Tibial nerve (tissue), 4 donors: ENCODE measurements at regions not wholly inside any gene's neighbourhood (a gene's known extent, or its start where the extent isn't known, plus 50 kb on each side); places are given as distances from the start of the nearest gene placed in this dataset.
A peak's percentile ranks its signal among the peaks of the same experiment; 100 is the strongest.

ENCODE experiments used
- DNase-seq, 2 donors: peaks; one replicate each; pipeline ENCODE4 v3.0.0-alpha.2; 2019; ENCODE audit warnings: low spot score in 2 of 2
- H3K27ac ChIP-seq, 4 donors: fragments of 200-600 bp; sonication (generic) in 3 of 4; one replicate each; pipeline ENCODE4 v1.5.1; 2017 to 2019; ENCODE audit warnings: mild to moderate bottlenecking in 1 of 4
- H3K27me3 ChIP-seq, 2 donors: fragments of 200-600 bp; sonication (generic) in 1 of 2; one replicate each; pipeline versions ENCODE4 v1.5.1 to v1.6.0; 2017 to 2019
- H3K36me3 ChIP-seq, 3 donors: fragments of 200-600 bp; sonication (generic); one replicate each; pipeline ENCODE4 v1.5.1; 2018 to 2019
- H3K4me1 ChIP-seq, 4 donors: fragments of 200-600 bp; sonication (generic) in 3 of 4; one replicate each; pipeline ENCODE4 v1.5.1; 2017 to 2019
- H3K4me3 ChIP-seq, 4 donors: fragments of 200-600 bp; sonication (generic) in 3 of 4; one replicate each; pipeline ENCODE4 v1.5.1; 2017 to 2019; ENCODE audit warnings: mild to moderate bottlenecking in 1 of 4, moderate library complexity in 1 of 4
- H3K9me3 ChIP-seq, 4 donors: fragments of 200-600 bp; sonication (generic) in 3 of 4; one replicate each; pipeline ENCODE4 v1.5.1; 2017 to 2019
- EP300 ChIP-seq, 2 donors: sonication (generic); formaldehyde crosslinking; IDR thresholded peaks; one replicate each; pipeline ENCODE4 v1.6.1; 2017; ENCODE audit warnings: antibody characterized with exemption in 2 of 2, mild to moderate bottlenecking in 1 of 2
- POLR2A ChIP-seq, 2 donors: fragments of 450-650 bp; IDR thresholded peaks; one replicate each; pipeline ENCODE4 v1.6.1; 2017; ENCODE audit warnings: antibody characterized with exemption in 2 of 2, mild to moderate bottlenecking in 2 of 2, moderate library complexity in 2 of 2
- WGBS, 2 donors: methylation state at CpG; one replicate each; pipeline ENCODE4 v1.1.5; 2018; 5-methylcytosine and 5-hydroxymethylcytosine counted together
- TF ChIP-seq, protein P1 (sequence below), 5 experiments: fragments of 200-600 bp in 3 of 5; fragments of 450-650 bp in 2 of 5; sonication (generic) in 3 of 5; IDR thresholded peaks; one replicate each; pipeline ENCODE4 v1.5.1; 2016 to 2019; ENCODE audit warnings: antibody characterized with exemption in 5 of 5, mild to moderate bottlenecking in 3 of 5, moderate library complexity in 2 of 5

DNA sequence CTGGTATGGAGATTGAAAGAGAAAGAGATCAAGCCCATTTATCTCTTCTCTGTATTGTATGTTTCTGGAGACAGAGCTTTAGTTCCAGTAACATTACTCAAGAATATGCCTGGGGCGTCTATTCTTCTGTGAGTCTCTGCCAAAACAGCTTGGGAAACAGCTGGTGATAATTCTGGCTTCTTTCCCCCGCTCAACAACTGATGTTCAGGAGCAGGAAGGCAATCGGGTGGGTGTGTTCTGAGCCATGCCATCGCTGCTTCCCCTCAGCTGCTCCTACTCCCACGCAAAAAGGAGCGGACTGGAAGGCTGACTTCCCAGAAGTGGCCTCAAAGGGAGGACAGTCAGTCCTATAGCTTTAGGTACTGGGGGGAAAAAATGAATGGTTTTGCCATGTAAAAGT is 695.1 kb downstream of the PLCL1 start:
- TF ChIP-seq POLR2A (IDR thresholded peaks at IDR 0.05): no peak
- H3K27me3 ChIP-seq: no peaks in the 10 kb centered on the region
- H3K9me3 ChIP-seq: no peaks in the 10 kb centered on the region
- H3K36me3 ChIP-seq: no peaks in the 10 kb centered on the region
- no peak overlapping the region for H3K27ac ChIP-seq
- H3K4me3 ChIP-seq: no peak overlapping the region
- WGBS, 2 donors: 39% methylated on average over 5 to 6 of the region's 6 CpGs
- peak in 1 of 2 donors; percentile 9 for DNase-seq
- H3K4me1 ChIP-seq: peaks cover 0 to 3% (median 0%) of the 10 kb centered on the region in 4 donors

DNA sequence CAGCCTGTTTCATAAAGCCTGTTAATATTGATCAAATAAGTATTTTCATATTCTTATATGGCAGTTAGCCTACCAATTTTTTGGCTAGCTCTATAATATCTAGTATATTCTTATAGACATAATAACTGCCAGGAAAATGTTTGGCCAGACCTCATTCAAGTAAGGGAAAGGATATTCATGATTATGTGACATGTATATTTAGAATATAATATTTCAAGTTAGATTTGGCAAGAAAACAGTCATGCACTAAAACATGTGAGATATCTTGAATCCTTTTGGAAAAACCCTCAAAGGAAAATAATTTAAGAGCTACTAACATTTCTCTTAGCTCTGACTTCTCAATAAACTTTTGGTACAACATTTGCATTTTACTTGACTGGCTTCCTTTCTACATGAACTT is 694.1 kb downstream of the PLCL1 start:
- DNase-seq: no peak
- TF ChIP-seq POLR2A (IDR thresholded peaks at IDR 0.05): no peak
- TF ChIP-seq, protein P1, sequence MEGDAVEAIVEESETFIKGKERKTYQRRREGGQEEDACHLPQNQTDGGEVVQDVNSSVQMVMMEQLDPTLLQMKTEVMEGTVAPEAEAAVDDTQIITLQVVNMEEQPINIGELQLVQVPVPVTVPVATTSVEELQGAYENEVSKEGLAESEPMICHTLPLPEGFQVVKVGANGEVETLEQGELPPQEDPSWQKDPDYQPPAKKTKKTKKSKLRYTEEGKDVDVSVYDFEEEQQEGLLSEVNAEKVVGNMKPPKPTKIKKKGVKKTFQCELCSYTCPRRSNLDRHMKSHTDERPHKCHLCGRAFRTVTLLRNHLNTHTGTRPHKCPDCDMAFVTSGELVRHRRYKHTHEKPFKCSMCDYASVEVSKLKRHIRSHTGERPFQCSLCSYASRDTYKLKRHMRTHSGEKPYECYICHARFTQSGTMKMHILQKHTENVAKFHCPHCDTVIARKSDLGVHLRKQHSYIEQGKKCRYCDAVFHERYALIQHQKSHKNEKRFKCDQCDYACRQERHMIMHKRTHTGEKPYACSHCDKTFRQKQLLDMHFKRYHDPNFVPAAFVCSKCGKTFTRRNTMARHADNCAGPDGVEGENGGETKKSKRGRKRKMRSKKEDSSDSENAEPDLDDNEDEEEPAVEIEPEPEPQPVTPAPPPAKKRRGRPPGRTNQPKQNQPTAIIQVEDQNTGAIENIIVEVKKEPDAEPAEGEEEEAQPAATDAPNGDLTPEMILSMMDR (IDR thresholded peaks at IDR 0.05): no peak
- no peak for TF ChIP-seq EP300 (IDR thresholded peaks at IDR 0.05)
- H3K36me3 ChIP-seq: no peaks in the 10 kb centered on the region

DNA sequence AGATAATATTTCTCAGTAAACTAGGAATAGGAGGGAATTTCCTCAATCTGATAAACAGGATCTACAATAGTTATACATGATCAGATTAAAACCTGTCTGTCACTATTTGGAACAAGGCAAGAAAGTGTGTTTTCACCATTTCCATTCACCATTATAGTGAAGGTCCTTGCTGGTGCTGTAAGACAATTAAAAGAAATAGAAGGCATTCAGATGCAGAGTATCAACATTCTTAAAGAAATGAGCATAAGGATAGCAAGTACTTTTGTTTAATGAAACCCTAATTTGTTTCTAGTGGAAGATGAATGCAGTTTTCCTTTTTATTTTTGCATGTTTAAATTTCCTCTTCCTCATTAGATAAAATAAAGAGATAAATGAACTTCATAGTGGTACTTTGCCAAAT is 693.7 kb downstream of the PLCL1 start:
- no peaks in the 10 kb centered on the region for H3K36me3 ChIP-seq
- H3K27ac ChIP-seq: no peak overlapping the region
- H3K9me3 ChIP-seq: no peaks in the 10 kb centered on the region
- no peak overlapping the region for H3K4me3 ChIP-seq
- no peak for DNase-seq
- H3K4me1 ChIP-seq: peaks cover 0 to 3% (median 0%) of the 10 kb centered on the region in 4 donors
- no peaks in the 10 kb centered on the region for H3K27me3 ChIP-seq
- TF ChIP-seq POLR2A (IDR thresholded peaks at IDR 0.05) (no peak), EP300 (IDR thresholded peaks at IDR 0.05) (no peak)
- TF ChIP-seq, protein P1 (IDR thresholded peaks at IDR 0.05): no peak

More for the DNA sequence above, 694.1 kb downstream of the PLCL1 start:
- H3K4me1 ChIP-seq: peaks cover 0 to 3% (median 0%) of the 10 kb centered on the region in 4 donors
- no peaks in the 10 kb centered on the region for H3K9me3 ChIP-seq
- H3K27ac ChIP-seq: no peak overlapping the region
- no peaks in the 10 kb centered on the region for H3K27me3 ChIP-seq
- no peak overlapping the region for H3K4me3 ChIP-seq

DNA sequence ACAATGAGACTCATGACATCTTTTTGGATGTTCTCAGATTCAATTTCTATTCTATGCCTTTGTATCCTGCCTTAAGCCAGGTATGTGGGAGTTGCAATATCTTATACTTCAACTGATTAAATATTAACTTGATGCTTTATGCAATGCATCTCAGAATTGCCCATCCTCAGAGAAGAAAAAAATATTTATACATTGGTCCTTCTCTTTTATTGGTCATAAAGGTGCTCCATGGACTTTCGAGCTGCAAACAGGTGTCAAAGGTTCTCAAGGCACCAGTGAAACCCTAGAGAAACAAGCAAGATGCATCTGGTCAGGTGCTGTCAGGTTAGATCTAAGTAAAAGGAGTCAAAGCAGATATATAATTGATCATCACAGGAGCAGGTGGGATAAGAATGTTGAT is 690.5 kb downstream of the PLCL1 start:
- TF ChIP-seq, protein P1 (IDR thresholded peaks at IDR 0.05): no peak
- TF ChIP-seq EP300 (IDR thresholded peaks at IDR 0.05) (no peak), POLR2A (IDR thresholded peaks at IDR 0.05) (no peak)
- Histone ChIP-seq H3K27ac (no peak overlapping the region), H3K4me3 (no peak overlapping the region), H3K9me3 (no peaks in the 10 kb centered on the region), H3K36me3 (no peaks in the 10 kb centered on the region), H3K4me1 (peaks cover 0 to 3% (median 0%) of the 10 kb centered on the region in 4 donors), H3K27me3 (no peaks in the 10 kb centered on the region)
- DNase-seq: no peak
- WGBS, 2 donors: 77 to 92% methylated on average over 1 of the region's 1 CpG

DNA sequence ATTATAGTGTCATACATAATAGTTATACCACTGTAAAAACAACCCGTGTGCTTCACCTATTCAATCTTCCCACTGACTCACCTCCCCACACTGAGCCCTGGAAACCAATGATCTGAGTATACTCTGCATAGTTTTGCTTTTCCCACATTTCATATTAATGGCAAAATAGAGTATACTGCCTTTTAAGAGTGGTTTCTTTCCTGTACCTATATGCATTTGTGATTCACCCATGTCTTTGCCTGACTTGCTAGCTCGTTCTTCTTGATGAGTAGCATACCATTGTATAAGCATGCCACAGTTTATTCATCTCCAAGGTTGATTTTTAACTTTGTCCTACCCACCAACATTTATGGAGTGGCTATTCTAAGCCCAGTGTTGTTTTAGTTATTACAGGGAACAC is 686.4 kb downstream of the PLCL1 start:
- no peak for DNase-seq
- H3K36me3 ChIP-seq: no peaks in the 10 kb centered on the region
- peaks cover 0 to under 1% of the 10 kb centered on the region in 2 donors for H3K27me3 ChIP-seq
- H3K27ac ChIP-seq: no peak overlapping the region
- no peaks in the 10 kb centered on the region for H3K9me3 ChIP-seq
- no peak overlapping the region for H3K4me3 ChIP-seq
- TF ChIP-seq, protein P1 (IDR thresholded peaks at IDR 0.05): no peak
- TF ChIP-seq POLR2A (IDR thresholded peaks at IDR 0.05): no peak
- TF ChIP-seq EP300 (IDR thresholded peaks at IDR 0.05): no peak
- 72 to 93% methylated on average over 2 of the region's 2 CpGs for WGBS, 2 donors
- no peaks in the 10 kb centered on the region for H3K4me1 ChIP-seq

DNA sequence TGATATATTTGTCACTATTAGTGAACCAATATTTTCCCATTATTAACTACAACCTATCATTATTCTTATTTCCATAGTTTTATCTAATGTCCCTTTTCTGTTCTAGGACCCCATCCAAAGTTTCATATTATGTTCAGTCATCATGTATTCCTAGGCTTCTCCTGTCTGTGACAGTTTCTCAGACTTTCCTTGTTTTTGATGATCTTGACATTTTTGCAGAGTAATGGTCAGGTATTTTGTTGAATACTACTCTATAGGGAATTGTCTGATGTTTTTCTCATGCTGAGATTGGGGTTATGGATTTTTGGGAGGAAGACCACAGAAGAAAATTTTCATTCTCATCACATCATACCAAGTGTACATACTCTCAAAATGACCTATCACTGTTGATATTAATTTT is 684.6 kb downstream of the PLCL1 start:
- no peak overlapping the region for H3K4me3 ChIP-seq
- no peaks in the 10 kb centered on the region for H3K4me1 ChIP-seq
- no peak for DNase-seq
- H3K27ac ChIP-seq: no peak overlapping the region
- no peaks in the 10 kb centered on the region for H3K9me3 ChIP-seq
- H3K36me3 ChIP-seq: no peaks in the 10 kb centered on the region
- H3K27me3 ChIP-seq: peaks cover 0 to 2% of the 10 kb centered on the region in 2 donors
- TF ChIP-seq EP300 (IDR thresholded peaks at IDR 0.05) (no peak), POLR2A (IDR thresholded peaks at IDR 0.05) (no peak)
- TF ChIP-seq, protein P1 (IDR thresholded peaks at IDR 0.05): no peak
